HL-60 (cell line): ENCODE measurements at regions not wholly inside any gene's neighbourhood (a gene's known extent, or its start where the extent isn't known, plus 50 kb on each side); places are given as distances from the start of the nearest gene placed in this dataset.

Experiments used
- DNase-seq, 2 experiments: peaks; one replicate each; pipeline ENCODE4 v3.0.0-alpha.2; 2010 to 2020; ENCODE audit warnings: low read depth in 1 of 2, low spot score in 1 of 2
- H3K27ac ChIP-seq: fragments of 250-450 bp; sonication (Bioruptor Pico); replicated peaks from 2 replicates; pipeline ENCODE4 v1.5.1; 2020; ENCODE audit warnings: mild to moderate bottlenecking, moderate library complexity
- H3K27me3 ChIP-seq: fragments of 250-450 bp; sonication (Bioruptor Pico); 2 replicates; pipeline ENCODE4 v1.5.1; 2021; ENCODE audit warnings: mild to moderate bottlenecking, moderate library complexity; ENCODE audit not compliant: insufficient read depth, poor library complexity, severe bottlenecking
- H3K4me3 ChIP-seq: replicated peaks from 2 replicates; pipeline ENCODE4 v1.5.1; 2011; ENCODE audit warnings: mild to moderate bottlenecking, control low read depth, low read length; ENCODE audit not compliant: insufficient read depth
- CTCF ChIP-seq: IDR thresholded peaks from one replicate; pipeline ENCODE4 v1.5.1; 2011; ENCODE audit warnings: low read length, control low read depth, inconsistent platforms; ENCODE audit not compliant: insufficient read depth
- GABPA ChIP-seq: IDR thresholded peaks from 2 replicates; pipeline ENCODE4 v1.6.1; 2012; ENCODE audit warnings: low read depth
- POLR2AphosphoS5 ChIP-seq: IDR thresholded peaks from 2 replicates; pipeline ENCODE4 v1.6.1; 2012; ENCODE audit warnings: low read depth
- REST ChIP-seq: IDR thresholded peaks from 2 replicates; pipeline ENCODE4 v1.6.1; 2012; ENCODE audit warnings: low read depth; ENCODE audit not compliant: insufficient replicate concordance
- SPI1 ChIP-seq: IDR thresholded peaks from 2 replicates; pipeline ENCODE4 v1.6.1; 2012; ENCODE audit warnings: low read depth, mild to moderate bottlenecking, borderline replicate concordance

GRCh38 chr12:105461271-105461943 lies 130.9 kb downstream of the C12orf75 start:
- no peak for TF ChIP-seq POLR2AphosphoS5
- TF ChIP-seq GABPA, result no peak
- DNase-seq, result no peak

GRCh38 chr12:105461944-105462762 lies 131.7 kb downstream of the C12orf75 start:
- Histone ChIP-seq H3K27ac (no peak overlapping the region), H3K27me3 (peaks cover 8% of the 10 kb centered on the region), H3K4me3 (no peak overlapping the region)
- TF ChIP-seq CTCF (no peak), REST (no peak), SPI1 (no peak), GABPA (no peak)
- DNase-seq, result no peak

More at GRCh38 chr12:105461271-105461943, 130.9 kb downstream of the C12orf75 start:
- peaks cover 6% of the 10 kb centered on the region for H3K27me3 ChIP-seq
- no peak overlapping the region for H3K27ac ChIP-seq
- no peak overlapping the region for H3K4me3 ChIP-seq

- Histone ChIP-seq H3K27me3 (peaks cover 11% of the 10 kb centered on the region), H3K4me3 (no peak overlapping the region), H3K27ac (no peak overlapping the region)
- TF ChIP-seq SPI1, result no peak
- TF ChIP-seq REST, result no peak
- no peak for TF ChIP-seq CTCF
- TF ChIP-seq POLR2AphosphoS5, result no peak
- no peak for TF ChIP-seq GABPA
- no peak for DNase-seq
Measured at GRCh38 chr12:105462831-105463230, 132.3 kb downstream of the C12orf75 start.

- Histone ChIP-seq H3K27ac (no peak overlapping the region), H3K27me3 (peaks cover 11% of the 10 kb centered on the region), H3K4me3 (no peak overlapping the region)
- no peak for DNase-seq
- TF ChIP-seq CTCF (no peak), REST (no peak), GABPA (no peak), SPI1 (no peak), POLR2AphosphoS5 (no peak)
Measured at GRCh38 chr12:105464406-105464805, 133.9 kb downstream of the C12orf75 start.
